C4-2B (cell line): ENCODE measurements at regions not wholly inside any gene's neighbourhood (a gene's known extent, or its start where the extent isn't known, plus 50 kb on each side); places are given as distances from the start of the nearest gene placed in this dataset.

ENCODE experiments used
- ZFX ChIP-seq: fragments of 450-650 bp; IDR thresholded peaks from 2 replicates; pipeline ENCODE4 v1.6.1; 2017
- TF ChIP-seq, protein P1 (sequence below): fragments of 450-650 bp; conservative IDR thresholded peaks from 2 replicates; pipeline ENCODE4 v1.5.1; 2017; ENCODE audit warnings: mild to moderate bottlenecking

DNA sequence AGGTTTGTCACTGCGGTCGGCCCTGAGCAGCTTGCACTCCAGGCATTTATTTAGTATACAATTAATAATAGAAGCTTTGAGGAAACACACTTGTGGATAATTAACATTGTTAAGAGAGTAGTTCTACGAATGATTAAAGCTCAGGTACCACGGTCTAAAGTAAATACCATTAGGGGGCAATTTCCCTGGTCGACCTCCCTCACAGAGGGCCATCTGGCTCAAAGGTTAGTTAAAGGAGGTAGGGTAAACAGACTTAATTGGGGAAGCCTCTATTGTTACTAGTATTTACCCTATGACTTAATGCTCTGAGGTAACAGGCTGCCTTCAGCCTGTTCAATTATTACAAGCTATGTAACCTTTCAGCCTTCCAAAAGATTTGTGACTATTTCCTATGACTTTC is 122.3 kb upstream of the SLC44A3 start:
- TF ChIP-seq, protein P1, sequence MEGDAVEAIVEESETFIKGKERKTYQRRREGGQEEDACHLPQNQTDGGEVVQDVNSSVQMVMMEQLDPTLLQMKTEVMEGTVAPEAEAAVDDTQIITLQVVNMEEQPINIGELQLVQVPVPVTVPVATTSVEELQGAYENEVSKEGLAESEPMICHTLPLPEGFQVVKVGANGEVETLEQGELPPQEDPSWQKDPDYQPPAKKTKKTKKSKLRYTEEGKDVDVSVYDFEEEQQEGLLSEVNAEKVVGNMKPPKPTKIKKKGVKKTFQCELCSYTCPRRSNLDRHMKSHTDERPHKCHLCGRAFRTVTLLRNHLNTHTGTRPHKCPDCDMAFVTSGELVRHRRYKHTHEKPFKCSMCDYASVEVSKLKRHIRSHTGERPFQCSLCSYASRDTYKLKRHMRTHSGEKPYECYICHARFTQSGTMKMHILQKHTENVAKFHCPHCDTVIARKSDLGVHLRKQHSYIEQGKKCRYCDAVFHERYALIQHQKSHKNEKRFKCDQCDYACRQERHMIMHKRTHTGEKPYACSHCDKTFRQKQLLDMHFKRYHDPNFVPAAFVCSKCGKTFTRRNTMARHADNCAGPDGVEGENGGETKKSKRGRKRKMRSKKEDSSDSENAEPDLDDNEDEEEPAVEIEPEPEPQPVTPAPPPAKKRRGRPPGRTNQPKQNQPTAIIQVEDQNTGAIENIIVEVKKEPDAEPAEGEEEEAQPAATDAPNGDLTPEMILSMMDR, result no peak
- no peak for TF ChIP-seq ZFX
